ENCODE measurements at regions not wholly inside any gene's neighbourhood (a gene's known extent, or its start where the extent isn't known, plus 50 kb on each side); places are given as distances from the start of the nearest gene placed in this dataset.
"Not testable (repeated sequence)": the region's sequence is repeated elsewhere in the genome, so short reads cannot be mapped to it uniquely, and the experiment has no call there.

DNA sequence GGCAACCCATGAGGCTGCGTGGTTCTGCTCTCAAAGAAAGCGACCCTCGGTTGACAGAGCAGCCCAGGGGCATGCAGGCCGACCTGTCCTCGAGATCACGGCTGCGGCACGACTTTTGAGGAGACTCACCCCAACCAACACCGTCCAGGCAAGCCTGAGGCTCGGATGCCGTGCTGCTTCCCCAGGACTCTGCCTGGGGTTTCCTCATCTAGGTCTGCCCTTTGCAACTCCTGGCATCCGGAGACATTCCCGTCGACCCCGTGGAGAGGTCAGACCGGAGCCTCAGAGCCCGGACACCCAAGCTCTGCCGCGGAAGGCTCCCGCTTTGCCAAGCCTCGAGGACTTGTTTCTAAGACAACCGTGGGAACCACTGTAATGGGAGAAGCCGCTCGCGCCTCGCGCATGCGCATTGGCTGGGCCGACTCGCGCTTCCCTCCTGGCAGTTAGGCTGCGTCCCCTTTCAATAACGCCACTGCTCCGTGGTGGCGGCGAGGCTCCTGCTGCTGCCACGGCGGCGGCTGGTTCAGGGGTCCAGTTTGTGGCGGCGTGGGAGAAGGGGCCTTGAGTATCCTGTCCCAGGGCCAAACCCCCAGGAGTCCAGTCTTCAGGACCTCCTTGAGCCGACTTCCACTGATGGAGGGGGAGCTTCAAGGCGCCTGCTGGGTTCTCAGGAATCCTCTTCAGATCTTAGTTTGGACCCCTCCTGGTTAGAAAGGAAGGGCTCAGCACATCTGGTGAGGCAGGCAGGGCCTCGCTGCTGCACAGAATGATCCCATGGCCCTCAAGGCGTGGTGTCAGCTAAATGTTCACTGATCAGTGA lies 101.7 kb upstream of the ZNF337 start:
- DNase-seq (ENCODE audit: low spot score), result not testable (repeated sequence)

DNA sequence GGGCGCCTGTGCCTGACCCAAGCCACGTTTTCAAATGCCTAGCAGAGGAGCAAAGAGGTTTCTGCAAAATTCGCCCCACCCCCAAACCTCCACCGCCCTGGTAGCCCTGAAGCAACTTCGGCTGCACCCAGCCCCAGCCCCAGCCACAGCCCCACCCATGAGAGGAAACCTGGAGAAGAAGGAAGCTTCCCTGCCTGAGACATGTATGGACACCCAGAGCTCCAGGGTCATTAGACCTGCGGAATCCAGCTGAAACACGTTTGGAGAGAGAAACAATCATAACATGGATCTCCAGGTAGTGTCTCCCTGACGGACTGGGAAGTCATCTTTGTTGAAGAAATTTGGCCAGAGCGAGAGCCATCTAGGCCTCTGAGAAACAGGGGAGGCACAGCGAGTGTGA lies 100.4 kb upstream of the ZNF337 start:
- not testable (repeated sequence) for DNase-seq (ENCODE audit: low spot score)

DNA sequence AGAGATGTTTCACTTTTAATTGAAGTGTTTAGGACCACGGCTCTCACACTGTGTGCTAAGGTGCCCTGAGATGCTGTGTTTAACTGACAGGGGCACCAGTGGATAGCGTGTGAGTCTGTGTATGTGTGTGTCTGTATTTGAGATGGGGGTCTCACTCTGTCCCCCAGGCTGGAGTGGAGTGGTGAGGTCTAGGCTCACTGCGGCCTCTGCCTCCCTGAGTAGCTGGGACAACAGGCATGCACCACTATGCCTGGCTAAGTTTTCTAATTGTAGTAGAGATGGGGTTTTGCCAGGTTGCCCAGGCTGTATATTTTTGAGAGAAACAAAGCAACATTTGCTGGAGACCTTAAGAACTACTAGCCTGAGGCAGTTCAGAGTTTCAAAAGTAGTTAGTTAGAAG lies 80.6 kb upstream of the ZNF337 start:
- not testable (repeated sequence) for DNase-seq (ENCODE audit: low spot score)

DNA sequence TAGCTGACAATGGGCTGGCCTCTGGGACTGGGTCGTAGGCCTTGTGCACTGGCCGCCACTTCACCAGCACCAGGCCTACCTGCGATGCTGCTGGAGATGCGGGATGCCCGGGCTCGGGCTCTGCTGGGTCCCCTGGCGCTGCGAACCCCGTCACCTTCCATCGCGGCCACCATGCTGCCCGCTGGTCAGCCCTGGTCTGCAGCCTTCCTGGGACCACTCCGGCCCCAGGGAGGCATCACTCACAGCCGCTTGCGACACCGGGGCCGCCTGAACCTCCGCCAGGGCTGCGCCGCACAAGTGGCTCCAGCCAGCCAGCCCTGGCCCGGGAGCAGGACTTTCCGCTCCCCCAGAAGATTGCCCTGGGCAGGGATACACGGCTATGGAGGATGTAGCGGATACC lies 78.1 kb upstream of the ZNF337 start:
- DNase-seq (ENCODE audit: low spot score), result not testable (repeated sequence)

DNA sequence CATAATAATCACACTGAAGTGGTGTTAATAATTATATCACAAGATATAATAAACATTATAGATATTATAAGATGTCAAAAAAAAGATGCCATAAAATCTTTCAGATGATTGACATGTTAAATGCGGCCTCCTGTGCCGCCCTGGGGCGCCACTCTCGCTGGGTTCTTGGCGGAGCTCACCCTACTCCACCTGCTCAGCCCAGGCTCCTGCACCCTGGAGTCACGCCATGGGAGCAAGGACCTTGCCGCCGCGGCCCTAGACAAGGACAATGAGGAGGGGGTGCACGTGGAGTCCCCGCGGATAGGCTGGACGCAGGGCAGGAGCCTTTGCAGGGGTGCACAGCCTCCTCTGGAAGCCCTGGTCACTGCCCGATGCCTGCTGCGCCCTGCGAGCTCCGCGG lies 77.5 kb upstream of the ZNF337 start:
- not testable (repeated sequence) for DNase-seq (ENCODE audit: low spot score)

DNA sequence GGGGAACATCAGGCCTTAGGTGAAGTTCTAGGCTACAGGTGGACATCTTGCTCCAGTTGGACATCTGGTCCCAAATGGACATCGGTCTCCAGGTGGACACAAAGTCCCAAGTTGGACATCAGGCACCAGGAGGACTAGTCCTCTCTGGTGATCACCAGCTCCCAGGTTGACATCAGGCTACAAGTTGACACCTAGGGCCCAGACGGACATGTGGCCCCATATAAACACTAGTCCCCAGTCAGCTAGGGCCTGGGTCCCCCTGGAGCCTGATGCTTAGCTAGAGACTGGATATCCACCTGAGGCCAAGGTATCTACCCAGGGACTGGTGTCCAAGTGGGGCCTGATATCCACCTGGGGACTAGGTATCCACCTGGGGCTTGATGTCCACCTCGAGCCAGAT lies 75.8 kb upstream of the ZNF337 start:
- not testable (repeated sequence) for DNase-seq (ENCODE audit: low spot score)

DNA sequence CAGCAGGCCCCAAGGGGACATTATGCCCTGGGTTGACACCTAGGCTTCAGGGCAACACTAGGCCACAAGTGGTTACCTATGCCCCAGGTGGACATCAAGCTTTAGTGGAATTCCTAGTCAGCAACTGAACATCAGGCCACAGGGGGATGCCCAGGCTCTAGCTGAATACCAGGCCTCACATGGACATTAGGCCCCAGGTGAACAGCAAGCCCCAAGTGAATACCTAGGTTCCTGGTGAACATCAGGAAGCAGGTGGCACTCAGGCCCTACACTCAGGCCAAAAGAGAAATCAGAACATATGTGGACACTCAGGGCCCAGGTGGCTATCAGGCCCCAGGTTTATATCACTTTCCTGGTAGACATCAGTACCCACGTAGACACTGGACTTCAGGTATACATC lies 75.2 kb upstream of the ZNF337 start:
- not testable (repeated sequence) for DNase-seq (ENCODE audit: low spot score)

DNA sequence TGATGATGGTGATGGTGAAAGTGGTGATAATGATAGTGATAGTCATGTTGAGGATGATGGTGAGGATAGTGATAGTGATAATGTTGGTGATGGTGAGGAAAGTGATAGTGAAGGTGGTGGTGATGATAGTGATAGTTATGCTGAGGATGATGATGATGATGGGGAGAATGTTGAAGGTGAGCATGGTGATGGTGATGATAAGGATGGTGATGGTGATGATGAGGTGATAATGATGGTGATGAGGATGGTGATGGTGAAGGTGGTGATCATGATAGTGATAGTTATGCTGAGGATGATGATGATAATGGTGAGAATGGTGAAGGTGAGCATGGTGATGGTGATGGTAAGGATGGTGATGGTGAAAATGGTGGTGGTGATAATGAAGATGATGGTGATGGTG lies 64.9 kb upstream of the ZNF337 start:
- no peak for DNase-seq (ENCODE audit: low spot score)

DNA sequence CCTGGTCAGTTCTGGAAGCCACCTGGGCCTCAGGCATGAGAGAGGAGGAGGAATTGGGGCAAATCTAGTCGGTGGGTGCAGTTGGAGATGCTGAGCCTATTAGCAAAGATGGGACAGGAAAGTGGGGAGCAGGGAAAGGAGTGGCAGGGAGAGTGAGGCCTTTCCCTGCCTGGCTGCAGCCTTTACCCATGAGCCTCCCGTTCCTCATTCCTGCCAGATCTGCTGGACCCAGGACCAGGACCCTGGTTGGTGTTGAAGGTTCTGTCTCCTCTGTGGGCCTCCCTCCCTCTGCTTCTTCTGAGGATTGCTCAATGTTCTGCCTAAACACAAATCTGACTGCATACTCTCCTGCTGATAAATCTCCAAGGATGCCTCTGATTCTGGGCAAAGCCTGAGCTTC lies 64.4 kb upstream of the ZNF337 start:
- DNase-seq (ENCODE audit: low spot score), result not testable (repeated sequence)

DNA sequence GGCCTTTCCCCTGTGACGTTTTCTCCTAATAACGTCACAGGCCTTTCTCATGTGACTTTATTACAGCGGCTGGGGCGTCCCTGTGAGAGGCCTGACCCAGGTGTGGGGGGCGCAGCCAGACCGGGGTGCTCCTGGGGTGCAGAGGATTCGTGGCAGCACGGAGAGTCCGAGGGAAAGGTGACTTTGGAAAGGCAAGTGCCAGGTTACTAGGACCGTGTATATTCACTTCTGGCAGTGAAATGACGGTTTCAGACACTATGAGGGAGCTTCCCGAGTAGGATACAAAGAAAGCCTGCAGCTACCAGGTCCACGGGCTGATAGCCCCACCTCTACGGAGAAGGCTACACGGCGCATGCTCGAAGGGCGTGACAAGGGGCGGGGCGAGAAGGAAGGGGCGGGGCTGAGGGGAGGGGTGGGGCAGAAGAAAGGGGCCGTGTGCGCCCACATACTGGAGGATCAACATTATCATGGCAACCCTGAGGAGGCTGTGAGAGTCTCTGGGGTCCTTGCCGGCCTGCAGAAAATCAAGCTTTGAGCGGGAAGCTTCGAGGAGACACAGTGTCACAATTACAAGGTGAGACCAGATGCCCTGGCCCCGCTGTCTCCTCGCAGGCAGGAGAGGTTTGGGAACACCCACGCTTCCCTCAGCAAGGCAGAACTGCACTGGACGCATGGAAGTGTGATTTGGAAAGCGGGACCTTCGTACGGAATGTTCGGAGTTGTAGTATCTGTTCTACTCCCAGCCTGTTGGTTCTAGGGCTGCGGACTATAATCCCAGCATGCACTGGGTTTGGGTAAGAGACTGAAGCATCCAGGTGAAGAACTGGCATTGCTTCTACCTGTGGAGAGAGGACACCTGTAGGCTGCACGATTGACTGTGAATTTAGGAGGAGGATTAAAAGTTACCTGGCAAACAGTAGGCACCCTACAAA lies 54.4 kb upstream of the ZNF337 start:
- peak; percentile 95 for DNase-seq (ENCODE audit: low spot score)

DNA sequence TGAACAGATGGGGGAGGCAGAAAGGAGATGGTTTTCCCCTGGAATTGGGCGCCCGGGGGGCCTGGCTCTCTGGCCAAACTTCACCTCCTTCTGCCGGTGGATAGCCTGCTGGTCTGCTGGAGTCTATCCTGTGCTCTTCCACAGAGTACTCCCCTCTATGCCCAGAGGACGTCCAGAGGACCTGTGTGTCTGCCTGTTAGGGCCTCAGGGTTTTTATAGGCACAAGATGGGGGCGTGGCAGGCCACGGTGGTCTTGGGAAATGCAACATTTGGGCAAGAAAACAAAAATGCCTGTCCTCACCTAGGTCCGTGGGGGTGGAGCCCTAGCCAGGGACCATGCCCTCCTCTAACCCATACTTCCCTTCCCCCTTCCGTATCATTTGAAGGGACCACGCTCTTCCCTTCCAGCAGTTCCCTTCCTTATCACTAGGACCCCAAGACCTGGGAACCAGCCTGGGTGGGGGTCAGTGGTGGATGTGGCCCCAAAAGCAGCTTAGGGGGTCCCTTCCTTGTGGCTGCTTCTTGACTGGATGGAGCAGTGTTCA lies 53.6 kb upstream of the ZNF337 start:
- DNase-seq (ENCODE audit: low spot score), result no peak

DNA sequence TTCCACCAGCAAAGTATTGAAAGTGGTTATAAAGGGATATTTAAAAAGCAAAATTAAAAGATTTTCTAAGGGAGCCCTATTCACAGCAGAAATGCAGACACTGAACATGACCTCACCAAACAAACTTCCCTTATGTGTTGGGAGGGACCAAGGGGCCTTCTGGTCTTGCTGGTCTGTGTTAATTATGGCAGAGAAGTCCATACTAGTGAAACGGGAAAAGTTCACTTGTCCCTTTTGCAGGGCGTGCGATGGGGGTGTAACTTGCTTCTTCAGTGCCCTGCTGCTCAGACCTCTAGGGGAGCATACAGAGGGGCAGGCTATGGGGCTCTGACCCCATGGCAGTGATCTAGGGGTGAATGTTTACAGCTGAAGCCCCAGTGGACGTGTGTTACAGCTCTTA lies 53.0 kb upstream of the ZNF337 start:
- DNase-seq (ENCODE audit: low spot score), result no peak
